ENCODE measurements at regions not wholly inside any gene's neighbourhood (a gene's known extent, or its start where the extent isn't known, plus 50 kb on each side); places are given as distances from the start of the nearest gene placed in this dataset.

GRCh38 chr2:104568247-104568646 is 285.7 kb upstream of the POU3F3 start:
- no peak for TF ChIP-seq CTCF (conservative IDR thresholded peaks at IDR 0.05 in 1 of 2, IDR thresholded peaks at IDR 0.05 in 1 of 2; ENCODE audit: extremely low read depth in 1 of 2, insufficient read depth in 1 of 2, low read depth in 1 of 2, low read length in 2 of 2)
- TF ChIP-seq EZH2 (IDR thresholded peaks at IDR 0.05; ENCODE audit: borderline replicate concordance, low read length), result no peak

All from mammary epithelial cell (primary cell).